Left lung (tissue), 4 donors: ENCODE measurements at regions not wholly inside any gene's neighbourhood (a gene's known extent, or its start where the extent isn't known, plus 50 kb on each side); places are given as distances from the start of the nearest gene placed in this dataset.
"Not testable (repeated sequence)": the region's sequence is repeated elsewhere in the genome, so short reads cannot be mapped to it uniquely, and the experiment has no call there.

Experiments
- ATAC-seq: fragments of 200-7000 bp; cut with Tn5 transposase; one replicate; pipeline ENCODE4 v1.9.1; 2020; ENCODE audit warnings: moderate library complexity
- DNase-seq, 4 donors: peaks; one replicate each; pipeline ENCODE4 v3.0.0-alpha.2; 2013 to 2020
- H3K27ac ChIP-seq, 2 donors: fragments of 200-600 bp; sonication (generic) in 1 of 2; one replicate each; pipeline versions ENCODE4 v1.5.0 to v1.8.0; 2020 to 2021
- H3K27me3 ChIP-seq, 2 donors: fragments of 200-600 bp; sonication (generic) in 1 of 2; one replicate each; pipeline versions ENCODE4 v1.5.0 to v1.8.0; 2020 to 2021
- H3K36me3 ChIP-seq, 2 donors: fragments of 200-600 bp; sonication (generic) in 1 of 2; one replicate each; pipeline versions ENCODE4 v1.5.0 to v1.8.0; 2020 to 2021
- H3K4me1 ChIP-seq, 2 donors: fragments of 200-600 bp; one replicate each; pipeline ENCODE4 v1.8.0; 2021
- H3K4me3 ChIP-seq, 2 donors: fragments of 200-600 bp; sonication (generic) in 1 of 2; one replicate each; pipeline versions ENCODE4 v1.5.0 to v1.8.0; 2020 to 2021; ENCODE audit warnings: mild to moderate bottlenecking in 1 of 2
- H3K9me3 ChIP-seq, 2 donors: fragments of 200-600 bp; sonication (generic) in 1 of 2; one replicate each; pipeline versions ENCODE4 v1.5.0 to v1.8.0; 2020 to 2021
- intact Hi-C, 2 donors: fragments of 100-400 bp; cut with DNase I; formaldehyde crosslinking; loops; one replicate each; pipeline versions ENCODE4 v1.11.2 to v1.14.2; 2022
- TF ChIP-seq, protein P1 (sequence below), 2 donors: fragments of 200-600 bp; sonication (generic) in 1 of 2; IDR thresholded peaks; one replicate each; pipeline versions ENCODE4 v1.5.0 to v1.8.0; 2021; ENCODE audit warnings: antibody characterized with exemption in 2 of 2
- donor health status: DM: no; HTN: yes; CAD: no.
- donor health status: DM: no; HTN: no; CAD: no.

DNA sequence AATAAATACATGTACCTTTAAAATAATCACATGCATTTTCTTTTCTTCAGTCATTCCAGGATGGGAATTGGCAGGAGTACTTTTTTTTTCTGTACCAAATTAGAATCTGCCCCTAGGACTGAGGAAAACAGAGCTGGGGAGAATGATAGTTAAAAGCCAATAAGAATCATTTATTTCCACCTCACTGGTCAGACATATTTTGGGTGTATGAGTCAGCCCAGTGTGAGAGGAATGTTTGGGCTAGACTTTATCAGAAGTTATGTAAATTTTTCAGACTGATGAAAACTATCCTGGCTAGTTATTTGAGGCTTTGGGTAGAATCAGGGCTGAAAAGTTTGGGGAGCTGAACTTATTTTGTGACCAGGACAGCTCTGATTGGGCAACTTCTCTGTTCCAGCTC lies 303.1 kb upstream of the NPSR1 start:
- H3K9me3 ChIP-seq = no peaks in the 10 kb centered on the region
- no peaks in the 10 kb centered on the region for H3K36me3 ChIP-seq
- ATAC-seq = no peak
- TF ChIP-seq, protein P1, sequence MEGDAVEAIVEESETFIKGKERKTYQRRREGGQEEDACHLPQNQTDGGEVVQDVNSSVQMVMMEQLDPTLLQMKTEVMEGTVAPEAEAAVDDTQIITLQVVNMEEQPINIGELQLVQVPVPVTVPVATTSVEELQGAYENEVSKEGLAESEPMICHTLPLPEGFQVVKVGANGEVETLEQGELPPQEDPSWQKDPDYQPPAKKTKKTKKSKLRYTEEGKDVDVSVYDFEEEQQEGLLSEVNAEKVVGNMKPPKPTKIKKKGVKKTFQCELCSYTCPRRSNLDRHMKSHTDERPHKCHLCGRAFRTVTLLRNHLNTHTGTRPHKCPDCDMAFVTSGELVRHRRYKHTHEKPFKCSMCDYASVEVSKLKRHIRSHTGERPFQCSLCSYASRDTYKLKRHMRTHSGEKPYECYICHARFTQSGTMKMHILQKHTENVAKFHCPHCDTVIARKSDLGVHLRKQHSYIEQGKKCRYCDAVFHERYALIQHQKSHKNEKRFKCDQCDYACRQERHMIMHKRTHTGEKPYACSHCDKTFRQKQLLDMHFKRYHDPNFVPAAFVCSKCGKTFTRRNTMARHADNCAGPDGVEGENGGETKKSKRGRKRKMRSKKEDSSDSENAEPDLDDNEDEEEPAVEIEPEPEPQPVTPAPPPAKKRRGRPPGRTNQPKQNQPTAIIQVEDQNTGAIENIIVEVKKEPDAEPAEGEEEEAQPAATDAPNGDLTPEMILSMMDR (IDR thresholded peaks at IDR 0.05) = no peak
- no peaks in the 10 kb centered on the region for H3K4me1 ChIP-seq
- no peaks in the 10 kb centered on the region for H3K27me3 ChIP-seq
- intact Hi-C loops = no loop called here
- no peak overlapping the region for H3K4me3 ChIP-seq
- H3K27ac ChIP-seq = no peak overlapping the region
- DNase-seq = no peak

- no peak overlapping the region for H3K4me3 ChIP-seq
- intact Hi-C loops = no loop called here
- H3K4me1 ChIP-seq = no peaks in the 10 kb centered on the region
- H3K27ac ChIP-seq = no peak overlapping the region
- ATAC-seq = no peak
- TF ChIP-seq, protein P1 (IDR thresholded peaks at IDR 0.05) = no peak
- no peaks in the 10 kb centered on the region for H3K9me3 ChIP-seq
- no peaks in the 10 kb centered on the region for H3K27me3 ChIP-seq
- DNase-seq = no peak
- no peaks in the 10 kb centered on the region for H3K36me3 ChIP-seq
Measured at GRCh38 chr7:34357068-34357467, 300.9 kb upstream of the NPSR1 start.

GRCh38 chr7:34357946-34358345 lies 300.1 kb upstream of the NPSR1 start:
- Histone ChIP-seq H3K4me1 (no peaks in the 10 kb centered on the region), H3K27me3 (no peaks in the 10 kb centered on the region), H3K36me3 (no peaks in the 10 kb centered on the region), H3K9me3 (no peaks in the 10 kb centered on the region), H3K27ac (no peak overlapping the region), H3K4me3 (no peak overlapping the region)
- intact Hi-C loops = no loop called here
- ATAC-seq (no peak), DNase-seq (no peak)
- TF ChIP-seq, protein P1 (IDR thresholded peaks at IDR 0.05) = no peak

DNA sequence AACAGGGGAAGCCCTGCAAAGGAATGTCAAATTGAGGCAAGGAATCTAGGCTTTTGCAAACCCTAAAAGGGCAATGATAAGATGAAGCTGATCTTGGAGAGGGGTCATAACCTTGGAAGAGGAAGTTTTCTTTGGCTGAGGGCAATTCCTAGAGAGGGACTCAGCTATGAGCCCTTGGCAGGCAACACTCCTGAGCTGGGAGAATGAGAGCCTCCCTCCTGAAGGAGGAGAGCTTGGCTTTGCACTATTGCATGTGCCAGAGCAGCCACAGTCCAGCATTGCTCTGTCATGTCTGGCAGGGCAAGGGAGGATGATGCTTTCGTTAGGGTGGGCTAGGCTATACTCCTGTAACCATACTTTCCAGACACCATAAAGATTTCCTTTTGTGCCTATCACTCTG lies 299.4 kb upstream of the NPSR1 start:
- ATAC-seq, H3K9me3 ChIP-seq, H3K4me3 ChIP-seq, DNase-seq, H3K27me3 ChIP-seq, H3K4me1 ChIP-seq, H3K36me3 ChIP-seq, intact Hi-C loops, H3K27ac ChIP-seq: not testable (repeated sequence)

DNA sequence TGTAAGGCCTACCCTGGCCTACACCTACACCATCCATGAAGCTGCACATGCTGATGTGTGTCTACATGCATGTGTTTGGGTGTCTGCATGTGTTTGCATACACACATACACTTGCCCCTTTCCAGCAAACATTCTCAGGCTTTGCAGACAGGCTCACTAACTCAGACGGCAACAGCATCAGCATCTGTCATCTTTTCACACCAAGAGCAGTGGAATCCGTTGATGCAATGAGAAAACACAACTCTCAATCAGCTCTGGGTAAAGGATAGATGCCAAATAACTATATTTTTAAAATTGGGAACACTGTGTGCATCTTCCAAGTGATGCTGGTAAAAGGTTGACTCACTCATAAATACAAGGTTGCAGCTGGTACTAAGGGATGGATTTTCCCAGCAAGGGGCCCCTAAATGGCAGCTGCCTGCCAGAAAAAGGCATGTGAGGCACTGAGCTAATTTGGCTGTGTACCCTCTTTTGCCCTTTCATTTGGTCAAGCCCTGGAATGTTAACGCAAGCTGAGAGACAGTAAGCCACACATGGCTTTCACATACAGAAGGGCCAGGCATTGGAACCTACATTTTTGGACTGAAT lies 296.3 kb upstream of the NPSR1 start:
- no peak overlapping the region for H3K27ac ChIP-seq
- no peaks in the 10 kb centered on the region for H3K9me3 ChIP-seq
- H3K36me3 ChIP-seq = no peaks in the 10 kb centered on the region
- DNase-seq (no peak), ATAC-seq (no peak)
- intact Hi-C loops = no loop called here
- no peaks in the 10 kb centered on the region for H3K27me3 ChIP-seq
- TF ChIP-seq, protein P1 (IDR thresholded peaks at IDR 0.05) = no peak
- no peak overlapping the region for H3K4me3 ChIP-seq
- no peaks in the 10 kb centered on the region for H3K4me1 ChIP-seq

DNA sequence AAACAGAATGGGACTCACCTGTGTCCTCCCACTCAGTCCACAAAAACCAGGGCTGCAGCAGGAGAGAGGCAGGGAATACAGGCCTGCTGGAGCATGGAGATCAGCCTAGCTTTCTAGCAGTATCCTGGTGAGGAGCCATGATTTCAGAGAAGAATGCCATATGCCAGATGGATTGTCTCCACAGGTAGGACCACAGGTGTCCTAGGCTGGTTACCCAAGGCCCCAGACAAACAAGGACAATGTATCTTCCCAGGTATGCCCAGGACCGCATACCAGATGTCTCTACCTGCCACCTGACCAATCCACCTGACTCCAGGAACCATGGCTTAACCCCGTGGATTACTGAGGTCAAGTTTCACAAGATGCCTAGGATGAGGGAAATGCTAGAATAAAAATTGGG lies 295.4 kb upstream of the NPSR1 start:
- intact Hi-C loops = no loop called here
- ATAC-seq (no peak), DNase-seq (no peak)

More for the DNA sequence above, 295.4 kb upstream of the NPSR1 start:
- Histone ChIP-seq H3K27me3 (no peaks in the 10 kb centered on the region), H3K9me3 (no peaks in the 10 kb centered on the region), H3K36me3 (no peaks in the 10 kb centered on the region), H3K4me3 (no peak overlapping the region), H3K27ac (no peak overlapping the region), H3K4me1 (no peaks in the 10 kb centered on the region)
- TF ChIP-seq, protein P1 (IDR thresholded peaks at IDR 0.05) = no peak
